HCT116 (cell line): ENCODE measurements at regions not wholly inside any gene's neighbourhood (a gene's known extent, or its start where the extent isn't known, plus 50 kb on each side); places are given as distances from the start of the nearest gene placed in this dataset.
A peak's percentile ranks its signal among the peaks of the same experiment; 100 is the strongest.

Experiments used
- ATAC-seq: fragments of 200-7000 bp; cut with Tn5 transposase; 2 replicates; pipeline ENCODE4 v1.9.1; 2020; ENCODE audit warnings: mild to moderate bottlenecking, moderate library complexity
- BruUV-seq: library from RNA; stranded (reverse); fragments of 400-500 nt; replicated peaks from 2 replicates; lab custom pipeline; 2021; lab: Mats Ljungman, UMichigan
- CTCF ChIA-PET: fragments of 300-600 bp; sonication (Branson Sonifier 250); formaldehyde crosslinking; loops from one replicate; lab custom pipeline; 2021; ENCODE audit warnings: antibody characterized with exemption; lab: Charles Lee
- POLR2A ChIA-PET: fragments of 300-600, 350-600 bp; sonication (Branson Sonifier 250); formaldehyde crosslinking; loops from one replicate; lab custom pipeline; 2021; ENCODE audit warnings: antibody characterized with exemption; lab: Charles Lee
- RAD21 ChIA-PET, 2 experiments: fragments of 300-600 bp; sonication (Branson Sonifier 250); formaldehyde crosslinking; loops; one replicate each; lab custom pipeline; 2023; ENCODE audit warnings: low total read pairs in 2 of 2; ENCODE audit not compliant: uncharacterized antibody in 2 of 2, unreplicated experiment in 2 of 2, low non-redundant PET in 1 of 2; lab: Charles Lee
- DNase-seq: peaks from one replicate; pipeline ENCODE4 v3.0.0-alpha.2; 2010; ENCODE audit warnings: low read depth, low spot score
- H2AFZ ChIP-seq: fragments of 200-600 bp; shearing (Covaris generic), sonication (generic); 2 replicates; pipeline ENCODE4 v1.6.1; 2017; ENCODE audit warnings: low read depth, mixed run types, mixed read lengths, antibody characterized with exemption, low read length; ENCODE audit not compliant: poor library complexity, severe bottlenecking
- H3K27ac ChIP-seq: 2 replicates; pipeline ENCODE4 v1.5.1; 2012; ENCODE audit warnings: low read depth, low read length
- H3K27me3 ChIP-seq: fragments of 200-600 bp; sonication (generic); 2 replicates; pipeline ENCODE4 v1.6.1; 2016; ENCODE audit warnings: mixed run types, low read length, mixed read lengths; ENCODE audit not compliant: insufficient read depth
- H3K36me3 ChIP-seq, 2 experiments: fragments of 200-500 bp in 1 of 2; fragments of 200-600 bp in 1 of 2; sonication (Bioruptor generic) in 1 of 2; sonication (generic) in 1 of 2; 2 replicates each; pipeline versions ENCODE4 v1.5.1 to v1.6.1; 2014 to 2016; ENCODE audit warnings: low read length in 2 of 2, inconsistent platforms in 1 of 2, mixed read lengths in 1 of 2, mixed run types in 1 of 2; ENCODE audit not compliant: insufficient read depth in 2 of 2, control insufficient read depth in 1 of 2
- H3K4me1 ChIP-seq, 2 experiments: fragments of 200-600 bp in 1 of 2; sonication (generic) in 1 of 2; 2 replicates each; pipeline versions ENCODE4 v1.5.1 to v1.6.1; 2012 to 2017; ENCODE audit warnings: low read length in 2 of 2, inconsistent platforms in 1 of 2, mild to moderate bottlenecking in 1 of 2, mixed read lengths in 1 of 2, mixed run types in 1 of 2, moderate library complexity in 1 of 2; ENCODE audit not compliant: insufficient read depth in 2 of 2, control insufficient read depth in 1 of 2
- H3K4me2 ChIP-seq: fragments of 200-600 bp; sonication (generic); 2 replicates; pipeline ENCODE4 v1.6.1; 2017; ENCODE audit warnings: mixed run types, low read length, mixed read lengths
- H3K4me3 ChIP-seq, 2 experiments: fragments of 200-600 bp in 1 of 2; sonication (generic) in 1 of 2; replicated peaks in 1 of 2; 2 replicates each; pipeline ENCODE4 v1.5.1; 2011 to 2016; ENCODE audit warnings: low read length in 2 of 2, control low read depth in 1 of 2, low read depth in 1 of 2, mild to moderate bottlenecking in 1 of 2, mixed read lengths in 1 of 2, mixed run types in 1 of 2
- H3K79me2 ChIP-seq: fragments of 200-600 bp; sonication (generic); 2 replicates; pipeline ENCODE4 v1.6.1; 2017; ENCODE audit warnings: mild to moderate bottlenecking, mixed run types, low read length, moderate library complexity, mixed read lengths; ENCODE audit not compliant: insufficient read depth
- H3K9ac ChIP-seq: fragments of 200-600 bp; sonication (generic); 2 replicates; pipeline ENCODE4 v1.6.1; 2016; ENCODE audit warnings: low read length, mixed read lengths
- H3K9me2 ChIP-seq: fragments of 200-600 bp; sonication (generic), shearing (Covaris generic); 2 replicates; pipeline ENCODE4 v1.6.1; 2017; ENCODE audit warnings: mixed run types, mild to moderate bottlenecking, moderate library complexity; ENCODE audit not compliant: insufficient read depth
- H3K9me3 ChIP-seq, 2 experiments: fragments of 200-500 bp in 1 of 2; fragments of 200-600 bp in 1 of 2; sonication (Bioruptor generic) in 1 of 2; sonication (generic) in 1 of 2; 2 replicates each; pipeline ENCODE4 v1.6.1; 2014 to 2017; ENCODE audit warnings: low read length in 2 of 2, mixed read lengths in 2 of 2, inconsistent platforms in 1 of 2, low read depth in 1 of 2, mild to moderate bottlenecking in 1 of 2, mixed run types in 1 of 2, moderate library complexity in 1 of 2; ENCODE audit not compliant: control insufficient read depth in 1 of 2, insufficient read depth in 1 of 2
- H4K20me1 ChIP-seq: fragments of 200-600 bp; sonication (generic), shearing (Covaris generic); 2 replicates; pipeline ENCODE4 v1.6.1; 2017; ENCODE audit warnings: mixed run types, mild to moderate bottlenecking, moderate library complexity; ENCODE audit not compliant: insufficient read depth
- POLR2AphosphoS5 ChIP-seq: IDR thresholded peaks from 2 replicates; pipeline ENCODE4 v1.6.1; 2011; ENCODE audit warnings: mild to moderate bottlenecking, low read depth, low read length, moderate library complexity
- RAD21 ChIP-seq: IDR thresholded peaks from 2 replicates; pipeline ENCODE4 v1.6.1; 2012; ENCODE audit warnings: low read depth, mild to moderate bottlenecking
- SP1 ChIP-seq: IDR thresholded peaks from 2 replicates; pipeline ENCODE4 v1.6.1; 2012; ENCODE audit warnings: low read depth
- YY1 ChIP-seq: IDR thresholded peaks from 2 replicates; pipeline ENCODE4 v1.6.1; 2011; ENCODE audit warnings: low read length, low read depth, moderate library complexity, mild to moderate bottlenecking; ENCODE audit not compliant: insufficient replicate concordance; ENCODE audit errors: extremely low read depth
- intact Hi-C: fragments of 100-400 bp; cut with micrococcal nuclease; formaldehyde crosslinking; loops from 2 replicates; pipeline ENCODE4 v1.10.0; 2022
- TF ChIP-seq, protein P1 (sequence below), 3 experiments: fragments of 200-600 bp in 1 of 3; sonication (generic) in 1 of 3; IDR thresholded peaks in 2 of 3; conservative IDR thresholded peaks in 1 of 3; 2 replicates each; pipeline ENCODE4 v1.5.1; 2012 to 2017; ENCODE audit warnings: low read depth in 2 of 3, low read length in 2 of 3, antibody characterized with exemption in 1 of 3, borderline replicate concordance in 1 of 3, control low read depth in 1 of 3, mild to moderate bottlenecking in 1 of 3, mixed read lengths in 1 of 3, mixed run types in 1 of 3, moderate library complexity in 1 of 3; ENCODE audit not compliant: insufficient read depth in 1 of 3

DNA sequence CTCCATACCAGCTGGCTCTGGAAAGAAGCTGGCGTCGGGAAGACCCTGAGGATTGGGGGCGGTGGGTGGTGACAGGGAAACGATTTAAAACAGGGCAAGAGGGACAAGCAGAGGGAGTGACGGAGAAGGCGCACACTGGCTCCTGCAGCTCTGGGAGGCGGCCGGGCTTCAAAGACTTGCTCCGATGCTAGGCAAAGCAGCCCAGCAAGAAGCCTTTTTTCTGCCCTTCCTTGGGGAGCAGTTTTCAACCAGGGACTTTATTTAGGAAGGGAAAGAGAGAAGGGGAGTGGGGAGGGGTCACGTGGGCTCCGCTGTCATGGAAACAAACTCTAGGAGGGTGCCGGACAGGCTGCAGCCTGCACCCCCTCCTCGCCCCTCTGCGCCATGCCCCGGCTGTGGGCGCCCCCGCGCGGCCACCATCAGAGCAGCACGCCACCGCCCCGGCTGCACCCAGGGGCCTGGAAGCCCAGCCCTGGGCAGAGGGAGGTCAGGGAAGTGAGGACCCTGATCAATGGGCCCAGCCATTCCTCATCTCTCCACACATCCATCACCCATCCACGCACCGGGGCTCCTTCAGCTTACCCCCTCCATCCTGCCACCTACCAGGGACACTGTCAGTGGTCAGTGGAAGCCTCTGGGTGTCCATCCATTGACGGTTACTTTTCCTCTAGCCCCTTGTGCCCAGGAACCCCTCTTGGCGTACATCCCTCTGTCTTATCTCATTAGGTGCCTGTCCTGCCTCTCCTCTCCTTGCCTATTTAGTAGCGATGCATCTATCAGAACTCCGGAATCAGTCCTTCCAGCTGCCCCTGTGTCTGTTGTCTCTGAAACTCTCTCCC is 66.6 kb upstream of the CCDC167 start:
- H3K9ac ChIP-seq, result no peak overlapping the region
- intact Hi-C loops, result loop anchor here (1.0 to 2.0 kb wide), 3 partner anchors 28 to 186 kb away; no protein-coding TSS in a partner anchor
- H3K36me3 ChIP-seq, result no peaks in the 10 kb centered on the region
- H3K4me2 ChIP-seq, result peak overlapping the region; percentile 33
- ChIA-PET POLR2A (no interaction called here), RAD21 (interaction anchor here in 1 of 2 experiments (0.6 kb wide), 1 partner anchor 38 kb away, joined by 3 read pairs; no protein-coding TSS in a partner anchor), CTCF (interaction anchor here (0.9 to 2.2 kb wide), 9 partner anchors 8 to 82 kb away, joined by 3 to 8 read pairs (median 3); partner anchors contain the start of gene CCDC167)
- no peaks in the 10 kb centered on the region for H4K20me1 ChIP-seq
- no TSS peak for BruUV-seq
- ATAC-seq (peak; percentile 97), DNase-seq (no peak)
- no peaks in the 10 kb centered on the region for H3K79me2 ChIP-seq
- no peak overlapping the region for H3K4me3 ChIP-seq
- peak; percentile 94 for TF ChIP-seq RAD21
- TF ChIP-seq, protein P1, sequence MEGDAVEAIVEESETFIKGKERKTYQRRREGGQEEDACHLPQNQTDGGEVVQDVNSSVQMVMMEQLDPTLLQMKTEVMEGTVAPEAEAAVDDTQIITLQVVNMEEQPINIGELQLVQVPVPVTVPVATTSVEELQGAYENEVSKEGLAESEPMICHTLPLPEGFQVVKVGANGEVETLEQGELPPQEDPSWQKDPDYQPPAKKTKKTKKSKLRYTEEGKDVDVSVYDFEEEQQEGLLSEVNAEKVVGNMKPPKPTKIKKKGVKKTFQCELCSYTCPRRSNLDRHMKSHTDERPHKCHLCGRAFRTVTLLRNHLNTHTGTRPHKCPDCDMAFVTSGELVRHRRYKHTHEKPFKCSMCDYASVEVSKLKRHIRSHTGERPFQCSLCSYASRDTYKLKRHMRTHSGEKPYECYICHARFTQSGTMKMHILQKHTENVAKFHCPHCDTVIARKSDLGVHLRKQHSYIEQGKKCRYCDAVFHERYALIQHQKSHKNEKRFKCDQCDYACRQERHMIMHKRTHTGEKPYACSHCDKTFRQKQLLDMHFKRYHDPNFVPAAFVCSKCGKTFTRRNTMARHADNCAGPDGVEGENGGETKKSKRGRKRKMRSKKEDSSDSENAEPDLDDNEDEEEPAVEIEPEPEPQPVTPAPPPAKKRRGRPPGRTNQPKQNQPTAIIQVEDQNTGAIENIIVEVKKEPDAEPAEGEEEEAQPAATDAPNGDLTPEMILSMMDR (IDR thresholded peaks at IDR 0.05 in 2 of 3, conservative IDR thresholded peaks at IDR 0.05 in 1 of 3; ENCODE audit: borderline replicate concordance in 1 of 3, insufficient read depth in 1 of 3, low read depth in 2 of 3, low read length in 2 of 3), result peak; percentile 84 to 94 (median 89)
- TF ChIP-seq YY1, result no peak
- TF ChIP-seq SP1, result no peak
- TF ChIP-seq POLR2AphosphoS5, result no peak
- H3K9me3 ChIP-seq, result no peaks in the 10 kb centered on the region
- H3K27me3 ChIP-seq, result no peaks in the 10 kb centered on the region
- peak overlapping the region; percentile 45 for H2AFZ ChIP-seq
- no peaks in the 10 kb centered on the region for H3K9me2 ChIP-seq
- peaks cover 0 to 7% of the 10 kb centered on the region in 2 experiments; a peak in 1 of 4 replicates for H3K4me1 ChIP-seq
- no peak overlapping the region for H3K27ac ChIP-seq
